Gastrocnemius medialis (tissue), 4 donors: ENCODE measurements at regions not wholly inside any gene's neighbourhood (a gene's known extent, or its start where the extent isn't known, plus 50 kb on each side); places are given as distances from the start of the nearest gene placed in this dataset.
A peak's percentile ranks its signal among the peaks of the same experiment; 100 is the strongest.

Experiments
- ATAC-seq, 2 donors: fragments of 150-250 bp; one replicate each; pipeline ENCODE4 v1.9.1; 2016
- DNase-seq, 2 donors: peaks; one replicate each; pipeline ENCODE4 v3.0.0-alpha.2; 2019
- H3K27ac ChIP-seq, 4 donors: fragments of 200-600 bp; sonication (generic); 1 replicate in 1 of 4; 2 replicates in 3 of 4; pipeline ENCODE4 v1.5.1; 2016 to 2018; ENCODE audit warnings: mild to moderate bottlenecking in 2 of 4, moderate library complexity in 1 of 4
- H3K27me3 ChIP-seq, 3 donors: fragments of 200-600 bp; sonication (generic) in 2 of 3; 1 replicate in 1 of 3; 2 replicates in 2 of 3; pipeline versions ENCODE4 v1.5.1 to v1.6.0; 2016 to 2019; ENCODE audit warnings: mild to moderate bottlenecking in 1 of 3, moderate library complexity in 1 of 3
- H3K36me3 ChIP-seq, 2 donors: fragments of 200-600 bp; sonication (generic) in 1 of 2; one replicate each; pipeline ENCODE4 v1.5.1; 2017 to 2018
- H3K4me1 ChIP-seq, 2 donors: fragments of 200-600 bp; sonication (generic) in 1 of 2; one replicate each; pipeline ENCODE4 v1.5.1; 2016 to 2017; ENCODE audit warnings: mild to moderate bottlenecking in 2 of 2
- H3K4me3 ChIP-seq, 4 donors: fragments of 200-600 bp; sonication (generic) in 3 of 4; 1 replicate in 1 of 4; 2 replicates in 3 of 4; pipeline ENCODE4 v1.5.1; 2016 to 2019; ENCODE audit warnings: mild to moderate bottlenecking in 2 of 4
- H3K9me3 ChIP-seq, 3 donors: fragments of 200-600 bp; sonication (generic) in 2 of 3; 1 replicate in 1 of 3; 2 replicates in 2 of 3; pipeline ENCODE4 v1.5.1; 2016 to 2019
- POLR2A ChIP-seq, 2 donors: fragments of 450-650 bp; IDR thresholded peaks; one replicate each; pipeline ENCODE4 v1.6.1; 2017; ENCODE audit warnings: antibody characterized with exemption in 2 of 2, mild to moderate bottlenecking in 2 of 2, moderate library complexity in 2 of 2
- in situ Hi-C, 4 donors: fragments of 200-750 bp; cut with MboI; loops; one replicate each; pipeline versions ENCODE4 v1.15.0 to v1.8.0; 2017; ENCODE audit warnings: low sequenced_read_pairs in 4 of 4
- intact Hi-C: fragments of 100-400 bp; cut with DNase I; formaldehyde crosslinking; loops from one replicate; pipeline ENCODE4 v1.15.1; 2023; ENCODE audit warnings: low total_unique reads
- TF ChIP-seq, protein P1 (sequence below), 5 experiments: fragments of 450-650 bp in 3 of 5; fragments of 200-600 bp in 2 of 5; sonication (generic) in 2 of 5; IDR thresholded peaks in 4 of 5; conservative IDR thresholded peaks in 1 of 5; 1 replicate in 4 of 5; 2 replicates in 1 of 5; pipeline ENCODE4 v1.5.1; 2016 to 2019; ENCODE audit warnings: antibody characterized with exemption in 5 of 5, mild to moderate bottlenecking in 3 of 5, moderate library complexity in 3 of 5

DNA sequence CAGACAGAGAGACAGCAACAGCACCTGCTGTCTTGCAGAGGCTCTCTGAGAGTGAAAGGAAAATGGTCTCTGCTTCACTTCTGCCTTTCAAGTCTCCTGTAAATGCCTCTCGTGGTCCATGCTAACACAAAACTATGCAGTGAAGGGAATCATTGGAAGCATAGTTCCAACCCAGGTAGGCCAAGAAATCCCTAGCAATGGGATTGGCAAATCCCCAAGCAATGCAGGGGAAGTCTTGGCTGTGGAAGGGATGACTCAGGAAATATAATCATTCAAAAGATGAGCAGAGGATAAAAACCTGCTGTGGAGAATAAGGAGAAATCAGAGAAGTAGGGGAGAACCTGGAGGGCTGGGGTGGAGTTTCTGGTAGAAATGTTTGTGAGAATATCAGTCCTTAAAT lies 216.1 kb upstream of the ZBED5 start:
- intact Hi-C loops: no loop called here
- in situ Hi-C loops: no loop called here

DNA sequence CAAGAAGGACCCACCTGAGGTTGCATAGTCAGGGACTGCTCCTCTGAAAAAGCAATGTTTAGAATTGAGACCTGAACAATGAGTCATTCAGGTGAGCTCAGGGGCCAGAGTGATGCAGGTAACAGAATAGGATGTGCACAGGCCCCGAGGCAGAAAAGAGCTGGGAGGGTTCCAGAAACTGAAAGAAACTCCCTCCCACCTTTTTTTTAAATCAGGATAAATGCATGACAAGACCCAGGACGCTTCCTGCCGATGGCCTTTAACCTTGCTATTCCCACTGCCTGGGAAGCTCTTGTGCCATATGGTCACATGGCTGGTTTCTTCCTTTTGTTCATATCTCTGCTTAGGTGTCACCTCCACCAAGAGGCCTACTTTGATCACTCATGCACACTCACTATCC lies 214.2 kb upstream of the ZBED5 start:
- no peak for ATAC-seq
- no peak for TF ChIP-seq POLR2A (IDR thresholded peaks at IDR 0.05)
- TF ChIP-seq, protein P1, sequence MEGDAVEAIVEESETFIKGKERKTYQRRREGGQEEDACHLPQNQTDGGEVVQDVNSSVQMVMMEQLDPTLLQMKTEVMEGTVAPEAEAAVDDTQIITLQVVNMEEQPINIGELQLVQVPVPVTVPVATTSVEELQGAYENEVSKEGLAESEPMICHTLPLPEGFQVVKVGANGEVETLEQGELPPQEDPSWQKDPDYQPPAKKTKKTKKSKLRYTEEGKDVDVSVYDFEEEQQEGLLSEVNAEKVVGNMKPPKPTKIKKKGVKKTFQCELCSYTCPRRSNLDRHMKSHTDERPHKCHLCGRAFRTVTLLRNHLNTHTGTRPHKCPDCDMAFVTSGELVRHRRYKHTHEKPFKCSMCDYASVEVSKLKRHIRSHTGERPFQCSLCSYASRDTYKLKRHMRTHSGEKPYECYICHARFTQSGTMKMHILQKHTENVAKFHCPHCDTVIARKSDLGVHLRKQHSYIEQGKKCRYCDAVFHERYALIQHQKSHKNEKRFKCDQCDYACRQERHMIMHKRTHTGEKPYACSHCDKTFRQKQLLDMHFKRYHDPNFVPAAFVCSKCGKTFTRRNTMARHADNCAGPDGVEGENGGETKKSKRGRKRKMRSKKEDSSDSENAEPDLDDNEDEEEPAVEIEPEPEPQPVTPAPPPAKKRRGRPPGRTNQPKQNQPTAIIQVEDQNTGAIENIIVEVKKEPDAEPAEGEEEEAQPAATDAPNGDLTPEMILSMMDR (IDR thresholded peaks at IDR 0.05 in 4 of 5, conservative IDR thresholded peaks at IDR 0.05 in 1 of 5): no peak
- Histone ChIP-seq H3K27ac (no peak overlapping the region), H3K9me3 (no peaks in the 10 kb centered on the region), H3K27me3 (no peaks in the 10 kb centered on the region), H3K36me3 (no peaks in the 10 kb centered on the region), H3K4me3 (no peak overlapping the region), H3K4me1 (peaks cover 5 to 16% of the 10 kb centered on the region in 2 donors)
- intact Hi-C loops: no loop called here
- no peak for DNase-seq
- in situ Hi-C loops: no loop called here

More for the DNA sequence above, 216.1 kb upstream of the ZBED5 start:
- Histone ChIP-seq H3K4me3 (no peak overlapping the region), H3K36me3 (no peaks in the 10 kb centered on the region), H3K27ac (no peak overlapping the region), H3K9me3 (no peaks in the 10 kb centered on the region), H3K27me3 (no peaks in the 10 kb centered on the region), H3K4me1 (peaks cover 13 to 18% of the 10 kb centered on the region in 2 donors)
- TF ChIP-seq, protein P1 (IDR thresholded peaks at IDR 0.05 in 4 of 5, conservative IDR thresholded peaks at IDR 0.05 in 1 of 5): no peak
- no peak for TF ChIP-seq POLR2A (IDR thresholded peaks at IDR 0.05)
- ATAC-seq (no peak), DNase-seq (no peak)

DNA sequence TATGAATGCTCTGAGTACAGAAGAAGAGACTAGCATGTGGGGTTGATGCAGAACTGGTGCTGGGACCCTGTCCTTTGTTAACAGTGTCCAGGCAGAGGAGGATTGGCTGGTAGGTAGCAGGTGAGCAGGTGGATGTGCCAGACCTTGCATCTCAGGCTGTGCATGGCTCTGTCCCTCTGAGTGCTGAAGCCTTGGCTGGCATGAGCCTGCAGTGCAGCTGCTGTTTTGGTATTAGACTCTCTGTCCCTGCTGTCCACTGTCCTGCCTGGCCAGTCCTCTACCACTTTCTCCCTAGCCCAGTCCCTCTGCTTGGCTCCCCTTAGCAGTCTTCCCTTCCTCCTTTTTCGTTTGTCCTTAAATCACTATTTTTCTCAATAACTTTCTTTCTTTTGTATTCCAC lies 213.6 kb upstream of the ZBED5 start:
- DNase-seq: no peak
- Histone ChIP-seq H3K27ac (no peak overlapping the region), H3K27me3 (no peaks in the 10 kb centered on the region), H3K4me1 (peaks cover 5 to 16% of the 10 kb centered on the region in 2 donors), H3K4me3 (no peak overlapping the region), H3K9me3 (no peaks in the 10 kb centered on the region), H3K36me3 (no peaks in the 10 kb centered on the region)
- in situ Hi-C loops (no loop called here), intact Hi-C loops (no loop called here)
- ATAC-seq: peak; percentile 28 to 55
- TF ChIP-seq, protein P1 (IDR thresholded peaks at IDR 0.05 in 4 of 5, conservative IDR thresholded peaks at IDR 0.05 in 1 of 5): no peak
- no peak for TF ChIP-seq POLR2A (IDR thresholded peaks at IDR 0.05)

DNA sequence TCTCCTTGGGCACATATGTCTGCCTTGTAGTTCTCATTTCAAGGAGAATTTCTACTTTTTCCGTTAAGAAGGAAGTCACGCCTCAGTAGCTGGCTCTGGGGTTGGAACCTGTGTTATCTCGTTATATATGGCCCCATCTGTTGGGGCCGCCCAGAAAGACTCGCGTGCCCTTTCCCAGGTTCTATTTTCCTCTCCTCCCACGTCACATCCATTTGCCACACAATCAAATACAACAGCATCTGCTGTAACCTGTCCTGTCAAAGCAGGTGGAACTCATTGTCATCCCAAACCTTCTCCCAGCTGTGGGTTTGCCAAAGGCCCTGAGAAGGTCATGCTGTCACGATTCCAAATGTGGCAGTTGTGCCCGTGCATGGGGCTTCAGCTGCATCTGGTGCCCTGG lies 213.1 kb upstream of the ZBED5 start:
- in situ Hi-C loops: no loop called here
- no peak for ATAC-seq
- TF ChIP-seq POLR2A (IDR thresholded peaks at IDR 0.05): no peak
- TF ChIP-seq, protein P1 (IDR thresholded peaks at IDR 0.05 in 4 of 5, conservative IDR thresholded peaks at IDR 0.05 in 1 of 5): no peak
- Histone ChIP-seq H3K4me3 (no peak overlapping the region), H3K36me3 (no peaks in the 10 kb centered on the region), H3K4me1 (peaks cover 5 to 12% of the 10 kb centered on the region in 2 donors), H3K27me3 (no peaks in the 10 kb centered on the region), H3K27ac (no peak overlapping the region), H3K9me3 (no peaks in the 10 kb centered on the region)
- no peak for DNase-seq
- intact Hi-C loops: no loop called here
